ENCODE measurements at regions not wholly inside any gene's neighbourhood (a gene's known extent, or its start where the extent isn't known, plus 50 kb on each side); places are given as distances from the start of the nearest gene placed in this dataset.

GRCh38 chr7:142371586-142372377 lies 113.9 kb upstream of the PRSS58 start:
- no peak for DNase-seq (ENCODE audit: low read depth, low spot score)

- no peak for DNase-seq (ENCODE audit: low read depth, low spot score)
These were observed 107.6 kb upstream of the PRSS58 start for GRCh38 chr7:142365410-142365842.

- no peak for DNase-seq (ENCODE audit: low read depth, low spot score)
These were observed 106.7 kb upstream of the PRSS58 start for GRCh38 chr7:142364551-142364950.

- DNase-seq (ENCODE audit: low read depth, low spot score) = no peak
These were observed 104.5 kb upstream of the PRSS58 start for GRCh38 chr7:142362349-142362748.

- DNase-seq (ENCODE audit: low read depth, low spot score) = no peak
These were observed 101.9 kb upstream of the PRSS58 start for GRCh38 chr7:142359694-142360279.

GRCh38 chr7:142357953-142358520 lies 100.2 kb upstream of the PRSS58 start:
- DNase-seq (ENCODE audit: low read depth, low spot score) = no peak

- no peak for DNase-seq (ENCODE audit: low read depth, low spot score)
These were observed 98.3 kb upstream of the PRSS58 start for GRCh38 chr7:142356166-142356565.

- DNase-seq (ENCODE audit: low read depth, low spot score) = no peak
These were observed 97.5 kb upstream of the PRSS58 start for GRCh38 chr7:142355328-142355727.

- DNase-seq (ENCODE audit: low read depth, low spot score) = no peak
These were observed 95.5 kb upstream of the PRSS58 start for GRCh38 chr7:142353147-142354060.

- DNase-seq (ENCODE audit: low read depth, low spot score) = no peak
These were observed 94.7 kb upstream of the PRSS58 start for GRCh38 chr7:142352543-142352942.

- DNase-seq (ENCODE audit: low read depth, low spot score) = no peak
These were observed 93.3 kb upstream of the PRSS58 start for GRCh38 chr7:142351145-142351544.

- no peak for DNase-seq (ENCODE audit: low read depth, low spot score)
These were observed 92.0 kb upstream of the PRSS58 start for GRCh38 chr7:142349670-142350405.

GRCh38 chr7:142348921-142349405 lies 91.1 kb upstream of the PRSS58 start:
- no peak for DNase-seq (ENCODE audit: low read depth, low spot score)

GRCh38 chr7:142348100-142348499 lies 90.2 kb upstream of the PRSS58 start:
- no peak for DNase-seq (ENCODE audit: low read depth, low spot score)

- DNase-seq (ENCODE audit: low read depth, low spot score) = no peak
These were observed 89.2 kb upstream of the PRSS58 start for GRCh38 chr7:142347091-142347490.

- DNase-seq (ENCODE audit: low read depth, low spot score) = no peak
These were observed 88.0 kb upstream of the PRSS58 start for GRCh38 chr7:142345811-142346210.

- DNase-seq (ENCODE audit: low read depth, low spot score) = no peak
These were observed 81.0 kb upstream of the PRSS58 start for GRCh38 chr7:142338633-142339501.

GRCh38 chr7:142337054-142338001 lies 79.5 kb upstream of the PRSS58 start:
- DNase-seq (ENCODE audit: low read depth, low spot score) = no peak

GRCh38 chr7:142334806-142335205 lies 76.9 kb upstream of the PRSS58 start:
- DNase-seq (ENCODE audit: low read depth, low spot score) = no peak

All from activated CD4-positive, CD25-positive, alpha-beta regulatory T cell treated with anti-CD3 and anti-CD28 coated beads, Interleukin-2, amount 50 U/mL, for 16 hours (primary cell).